ENCODE measurements at regions not wholly inside any gene's neighbourhood (a gene's known extent, or its start where the extent isn't known, plus 50 kb on each side); places are given as distances from the start of the nearest gene placed in this dataset.

- TF ChIP-seq, protein P1, sequence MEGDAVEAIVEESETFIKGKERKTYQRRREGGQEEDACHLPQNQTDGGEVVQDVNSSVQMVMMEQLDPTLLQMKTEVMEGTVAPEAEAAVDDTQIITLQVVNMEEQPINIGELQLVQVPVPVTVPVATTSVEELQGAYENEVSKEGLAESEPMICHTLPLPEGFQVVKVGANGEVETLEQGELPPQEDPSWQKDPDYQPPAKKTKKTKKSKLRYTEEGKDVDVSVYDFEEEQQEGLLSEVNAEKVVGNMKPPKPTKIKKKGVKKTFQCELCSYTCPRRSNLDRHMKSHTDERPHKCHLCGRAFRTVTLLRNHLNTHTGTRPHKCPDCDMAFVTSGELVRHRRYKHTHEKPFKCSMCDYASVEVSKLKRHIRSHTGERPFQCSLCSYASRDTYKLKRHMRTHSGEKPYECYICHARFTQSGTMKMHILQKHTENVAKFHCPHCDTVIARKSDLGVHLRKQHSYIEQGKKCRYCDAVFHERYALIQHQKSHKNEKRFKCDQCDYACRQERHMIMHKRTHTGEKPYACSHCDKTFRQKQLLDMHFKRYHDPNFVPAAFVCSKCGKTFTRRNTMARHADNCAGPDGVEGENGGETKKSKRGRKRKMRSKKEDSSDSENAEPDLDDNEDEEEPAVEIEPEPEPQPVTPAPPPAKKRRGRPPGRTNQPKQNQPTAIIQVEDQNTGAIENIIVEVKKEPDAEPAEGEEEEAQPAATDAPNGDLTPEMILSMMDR (IDR thresholded peaks at IDR 0.05), result no peak
- Histone ChIP-seq H3K9me3 (no peaks in the 10 kb centered on the region), H3K27ac (no peak overlapping the region), H3K27me3 (replicated peaks; ENCODE audit: insufficient read depth) (no peaks in the 10 kb centered on the region), H3K4me3 (no peak overlapping the region), H3K36me3 (no peaks in the 10 kb centered on the region), H3K4me1 (ENCODE audit: control insufficient read depth in 1 of 2, low read depth in 2 of 2) (no peaks in the 10 kb centered on the region)
- ATAC-seq (ENCODE audit: insufficient number of reproducible peaks, low FRiP score, low read depth), result no peak
- DNase-seq (ENCODE audit: low spot score), result no peak
Measured at GRCh38 chr9:73067074-73067473, 84.6 kb upstream of the ANXA1 start.

- Histone ChIP-seq H3K27ac (no peak overlapping the region), H3K4me3 (no peak overlapping the region), H3K36me3 (no peaks in the 10 kb centered on the region), H3K4me1 (ENCODE audit: control insufficient read depth in 1 of 2, low read depth in 2 of 2) (peaks cover 8 to 10% of the 10 kb centered on the region in 2 donors), H3K9me3 (no peaks in the 10 kb centered on the region), H3K27me3 (replicated peaks; ENCODE audit: insufficient read depth) (no peaks in the 10 kb centered on the region)
- TF ChIP-seq, protein P1 (IDR thresholded peaks at IDR 0.05), result no peak
- no peak for ATAC-seq (ENCODE audit: insufficient number of reproducible peaks, low FRiP score, low read depth)
- DNase-seq (ENCODE audit: low spot score), result no peak
Measured at GRCh38 chr9:73065439-73065838, 86.2 kb upstream of the ANXA1 start.

- no peak for ATAC-seq (ENCODE audit: insufficient number of reproducible peaks, low FRiP score, low read depth)
- no peak overlapping the region for H3K27ac ChIP-seq
- H3K4me3 ChIP-seq, result no peak overlapping the region
- no peaks in the 10 kb centered on the region for H3K27me3 ChIP-seq (replicated peaks; ENCODE audit: insufficient read depth)
- peaks cover 12 to 14% of the 10 kb centered on the region in 2 donors for H3K4me1 ChIP-seq (ENCODE audit: control insufficient read depth in 1 of 2, low read depth in 2 of 2)
- DNase-seq (ENCODE audit: low spot score), result no peak
- no peaks in the 10 kb centered on the region for H3K9me3 ChIP-seq
- TF ChIP-seq, protein P1 (IDR thresholded peaks at IDR 0.05), result no peak
- H3K36me3 ChIP-seq, result no peaks in the 10 kb centered on the region
Measured at GRCh38 chr9:73064315-73064714, 87.3 kb upstream of the ANXA1 start.

- ATAC-seq (ENCODE audit: insufficient number of reproducible peaks, low FRiP score, low read depth) (no peak), DNase-seq (ENCODE audit: low spot score) (no peak)
- H3K9me3 ChIP-seq, result no peaks in the 10 kb centered on the region
- H3K4me1 ChIP-seq (ENCODE audit: control insufficient read depth in 1 of 2, low read depth in 2 of 2), result peaks cover 12 to 14% of the 10 kb centered on the region in 2 donors
- TF ChIP-seq, protein P1 (IDR thresholded peaks at IDR 0.05), result no peak
- H3K27me3 ChIP-seq (replicated peaks; ENCODE audit: insufficient read depth), result no peaks in the 10 kb centered on the region
- peak overlapping the region; percentile 3 for H3K4me3 ChIP-seq
- no peak overlapping the region for H3K27ac ChIP-seq
- H3K36me3 ChIP-seq, result no peaks in the 10 kb centered on the region
Measured at GRCh38 chr9:73061146-73061545, 90.5 kb upstream of the ANXA1 start.

GRCh38 chr9:73059247-73059646 lies 92.4 kb upstream of the ANXA1 start:
- TF ChIP-seq, protein P1 (IDR thresholded peaks at IDR 0.05), result no peak

More at GRCh38 chr9:73059247-73059646, 92.4 kb upstream of the ANXA1 start:
- ATAC-seq (ENCODE audit: insufficient number of reproducible peaks, low FRiP score, low read depth), result no peak
- H3K27me3 ChIP-seq (replicated peaks; ENCODE audit: insufficient read depth), result no peaks in the 10 kb centered on the region
- no peaks in the 10 kb centered on the region for H3K9me3 ChIP-seq
- H3K36me3 ChIP-seq, result no peaks in the 10 kb centered on the region
- no peak overlapping the region for H3K27ac ChIP-seq
- DNase-seq (ENCODE audit: low spot score), result no peak
- no peak overlapping the region for H3K4me3 ChIP-seq
- peaks cover 12 to 14% of the 10 kb centered on the region in 2 donors for H3K4me1 ChIP-seq (ENCODE audit: control insufficient read depth in 1 of 2, low read depth in 2 of 2)

All from thoracic aorta (tissue), 2 donors.